ENCODE measurements at regions not wholly inside any gene's neighbourhood (a gene's known extent, or its start where the extent isn't known, plus 50 kb on each side); places are given as distances from the start of the nearest gene placed in this dataset.

DNA sequence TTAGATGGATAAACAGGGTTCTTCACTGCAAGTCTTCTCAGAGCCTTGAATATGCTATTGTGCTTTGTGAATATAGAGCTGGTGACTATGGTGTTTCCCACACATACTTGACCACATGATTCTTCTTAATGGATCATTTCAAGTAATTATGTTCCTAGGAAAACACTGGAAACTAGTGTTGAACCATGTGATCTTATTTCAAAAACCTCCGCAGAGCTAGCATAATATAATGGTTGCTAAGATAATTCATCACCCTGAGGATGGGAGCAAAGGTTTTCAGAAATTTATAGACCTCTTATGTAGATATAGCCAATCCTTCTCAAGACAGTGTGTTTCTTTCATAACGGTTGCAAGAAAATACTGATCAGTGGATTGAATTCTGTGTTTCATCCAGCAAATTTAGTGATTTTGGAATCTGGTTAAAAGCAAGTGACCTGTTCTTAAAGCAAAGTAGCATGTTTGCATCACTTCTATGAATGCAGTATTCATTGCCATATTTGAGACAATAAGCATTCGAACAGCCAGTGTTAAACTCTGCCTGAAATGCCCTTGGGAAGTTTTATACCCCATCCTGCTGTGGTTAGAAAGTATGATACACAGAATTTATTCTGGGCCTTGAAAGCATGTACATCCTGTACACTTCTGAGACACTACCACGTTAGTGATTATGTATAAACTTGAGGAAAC is 341.0 kb upstream of the E2F7 start:
- intact Hi-C loops (cut with micrococcal nuclease): no loop called here
- no peak overlapping the region for H3K4me3 ChIP-seq (ENCODE audit: low read length)
- no peak overlapping the region for H3K27ac ChIP-seq (ENCODE audit: low read length)
- ATAC-seq: no peak
- H3K9me3 Mint-ChIP-seq: no peaks in the 10 kb centered on the region
- H3K9me3 ChIP-seq (ENCODE audit: control insufficient read depth, insufficient read depth, low read length): no peaks in the 10 kb centered on the region
- H3K4me3 Mint-ChIP-seq: no peak overlapping the region
- no peaks in the 10 kb centered on the region for H3K27me3 ChIP-seq (ENCODE audit: control insufficient read depth, insufficient read depth, low read length)
- no peaks in the 10 kb centered on the region for H3K27me3 Mint-ChIP-seq (ENCODE audit: low read depth in 2 of 2)
- TF ChIP-seq, protein P1, sequence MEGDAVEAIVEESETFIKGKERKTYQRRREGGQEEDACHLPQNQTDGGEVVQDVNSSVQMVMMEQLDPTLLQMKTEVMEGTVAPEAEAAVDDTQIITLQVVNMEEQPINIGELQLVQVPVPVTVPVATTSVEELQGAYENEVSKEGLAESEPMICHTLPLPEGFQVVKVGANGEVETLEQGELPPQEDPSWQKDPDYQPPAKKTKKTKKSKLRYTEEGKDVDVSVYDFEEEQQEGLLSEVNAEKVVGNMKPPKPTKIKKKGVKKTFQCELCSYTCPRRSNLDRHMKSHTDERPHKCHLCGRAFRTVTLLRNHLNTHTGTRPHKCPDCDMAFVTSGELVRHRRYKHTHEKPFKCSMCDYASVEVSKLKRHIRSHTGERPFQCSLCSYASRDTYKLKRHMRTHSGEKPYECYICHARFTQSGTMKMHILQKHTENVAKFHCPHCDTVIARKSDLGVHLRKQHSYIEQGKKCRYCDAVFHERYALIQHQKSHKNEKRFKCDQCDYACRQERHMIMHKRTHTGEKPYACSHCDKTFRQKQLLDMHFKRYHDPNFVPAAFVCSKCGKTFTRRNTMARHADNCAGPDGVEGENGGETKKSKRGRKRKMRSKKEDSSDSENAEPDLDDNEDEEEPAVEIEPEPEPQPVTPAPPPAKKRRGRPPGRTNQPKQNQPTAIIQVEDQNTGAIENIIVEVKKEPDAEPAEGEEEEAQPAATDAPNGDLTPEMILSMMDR (IDR thresholded peaks at IDR 0.05): no peak
- no peak for DNase-seq
- H3K36me3 ChIP-seq (ENCODE audit: control insufficient read depth, insufficient read depth, low read length): no peaks in the 10 kb centered on the region
- H3K27ac Mint-ChIP-seq: no peak overlapping the region
- no peaks in the 10 kb centered on the region for H3K4me1 ChIP-seq (ENCODE audit: control insufficient read depth, insufficient read depth, low read length)
- WGBS (ENCODE audit: insufficient coverage): 76% methylated on average over 3 of the region's 4 CpGs
- H3K4me1 Mint-ChIP-seq: no peaks in the 10 kb centered on the region
- no peaks in the 10 kb centered on the region for H3K36me3 Mint-ChIP-seq

- no peak for ATAC-seq
- TF ChIP-seq, protein P1 (IDR thresholded peaks at IDR 0.05): no peak
- no peaks in the 10 kb centered on the region for H3K9me3 ChIP-seq (ENCODE audit: control insufficient read depth, insufficient read depth, low read length)
- no peak overlapping the region for H3K4me3 ChIP-seq (ENCODE audit: low read length)
- no peaks in the 10 kb centered on the region for H3K9me3 Mint-ChIP-seq
- no peak overlapping the region for H3K4me3 Mint-ChIP-seq
- H3K4me1 ChIP-seq (ENCODE audit: control insufficient read depth, insufficient read depth, low read length): no peaks in the 10 kb centered on the region
- H3K36me3 Mint-ChIP-seq: no peaks in the 10 kb centered on the region
- H3K27ac Mint-ChIP-seq: no peak overlapping the region
- intact Hi-C loops (cut with micrococcal nuclease): no loop called here
- DNase-seq: no peak
- no peaks in the 10 kb centered on the region for H3K27me3 ChIP-seq (ENCODE audit: control insufficient read depth, insufficient read depth, low read length)
- H3K4me1 Mint-ChIP-seq: no peaks in the 10 kb centered on the region
- no CpG with 5 or more reads among the region's 1 CpG for WGBS (ENCODE audit: insufficient coverage)
- no peaks in the 10 kb centered on the region for H3K27me3 Mint-ChIP-seq (ENCODE audit: low read depth in 2 of 2)
- H3K36me3 ChIP-seq (ENCODE audit: control insufficient read depth, insufficient read depth, low read length): no peaks in the 10 kb centered on the region
- H3K27ac ChIP-seq (ENCODE audit: low read length): no peak overlapping the region
Observed at GRCh38 chr12:77402716-77403115, 337.3 kb upstream of the E2F7 start.

DNA sequence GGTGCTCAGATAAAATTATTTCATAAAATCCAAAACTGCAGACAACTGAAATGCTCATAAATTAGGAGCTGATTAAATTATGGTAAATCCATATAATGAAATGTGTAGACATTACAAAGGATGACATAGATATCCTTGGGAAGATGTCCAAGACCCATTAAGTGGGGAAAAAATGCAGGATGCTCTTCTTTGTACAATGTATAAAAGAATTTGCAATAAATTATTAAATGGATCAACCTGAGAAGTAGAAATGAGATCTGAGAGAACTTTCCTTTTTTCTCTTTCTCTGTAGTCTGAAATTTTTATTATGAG is 336.4 kb upstream of the E2F7 start:
- H3K4me1 Mint-ChIP-seq: no peaks in the 10 kb centered on the region
- H3K27ac ChIP-seq (ENCODE audit: low read length): no peak overlapping the region
- intact Hi-C loops (cut with micrococcal nuclease): no loop called here

More for the DNA sequence above, 336.4 kb upstream of the E2F7 start:
- Histone ChIP-seq H3K4me3 (ENCODE audit: low read length) (no peak overlapping the region), H3K4me1 (ENCODE audit: control insufficient read depth, insufficient read depth, low read length) (no peaks in the 10 kb centered on the region), H3K27me3 (ENCODE audit: control insufficient read depth, insufficient read depth, low read length) (no peaks in the 10 kb centered on the region), H3K9me3 (ENCODE audit: control insufficient read depth, insufficient read depth, low read length) (no peaks in the 10 kb centered on the region), H3K36me3 (ENCODE audit: control insufficient read depth, insufficient read depth, low read length) (no peaks in the 10 kb centered on the region)
- Mint-ChIP-seq H3K27me3 (ENCODE audit: low read depth in 2 of 2) (no peaks in the 10 kb centered on the region), H3K27ac (no peak overlapping the region), H3K36me3 (peaks cover 3% of the 10 kb centered on the region), H3K9me3 (peaks cover 2 to 3% of the 10 kb centered on the region in 2 donors), H3K4me3 (no peak overlapping the region)
- ATAC-seq: no peak
- TF ChIP-seq, protein P1 (IDR thresholded peaks at IDR 0.05): no peak
- no peak for DNase-seq
